ENCODE measurements at regions not wholly inside any gene's neighbourhood (a gene's known extent, or its start where the extent isn't known, plus 50 kb on each side); places are given as distances from the start of the nearest gene placed in this dataset.

- intact Hi-C loops (cut with micrococcal nuclease): no loop called here
- DNase-seq (peak; percentile 20), ATAC-seq (no peak)
Measured at GRCh38 chr7:431041-431440, 88.6 kb downstream of the PDGFA start.

DNA sequence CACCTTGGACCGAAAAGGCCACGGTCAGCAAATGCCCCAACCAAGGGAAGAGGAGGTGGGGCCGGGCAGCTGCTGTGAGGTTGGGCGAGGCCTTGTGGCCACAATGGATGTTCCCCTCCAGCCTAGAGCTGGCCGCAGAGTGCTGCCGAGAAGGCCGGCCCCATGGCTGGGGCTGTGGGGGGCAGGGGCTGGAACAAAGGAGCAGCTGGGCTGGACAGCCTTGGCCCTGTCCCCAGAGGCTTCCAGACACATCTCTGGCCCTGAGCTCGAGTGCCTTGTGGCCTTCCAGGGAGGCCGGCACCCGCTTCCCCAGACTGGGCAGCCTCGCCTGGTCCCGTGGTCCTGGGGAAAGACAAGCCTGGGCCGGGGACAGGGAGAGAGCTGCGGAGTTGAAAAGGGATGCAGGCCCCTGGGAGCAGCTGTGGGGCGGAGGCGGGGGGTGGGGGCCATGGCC lies 88.0 kb downstream of the PDGFA start:
- no peak for ATAC-seq
- DNase-seq: peak; percentile 21
- intact Hi-C loops (cut with micrococcal nuclease): no loop called here

- ATAC-seq (no peak), DNase-seq (peak; percentile 23)
- intact Hi-C loops (cut with micrococcal nuclease): no loop called here
Measured at GRCh38 chr7:432256-432655, 87.4 kb downstream of the PDGFA start.

DNA sequence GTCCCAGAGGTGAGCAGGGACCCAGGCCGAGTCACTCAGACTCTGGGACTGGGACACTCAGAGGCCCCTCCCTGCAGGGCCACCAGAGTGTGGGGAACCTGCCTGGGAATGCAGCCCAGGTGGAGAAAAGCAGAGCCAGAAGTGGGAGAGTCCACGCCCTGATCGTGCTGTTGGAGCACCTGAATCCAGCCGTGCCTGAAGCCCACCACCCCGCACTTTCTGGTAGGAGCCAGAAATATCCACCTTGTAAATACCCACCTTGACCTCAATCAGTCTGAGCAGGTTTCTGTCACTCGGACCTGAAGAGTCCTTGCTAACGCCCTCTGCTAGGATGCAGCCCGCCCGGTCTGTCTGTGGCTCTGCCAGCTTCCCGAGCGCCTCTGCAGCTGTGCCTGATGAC lies 86.7 kb downstream of the PDGFA start:
- ATAC-seq (no peak), DNase-seq (no peak)
- intact Hi-C loops (cut with micrococcal nuclease): no loop called here

DNA sequence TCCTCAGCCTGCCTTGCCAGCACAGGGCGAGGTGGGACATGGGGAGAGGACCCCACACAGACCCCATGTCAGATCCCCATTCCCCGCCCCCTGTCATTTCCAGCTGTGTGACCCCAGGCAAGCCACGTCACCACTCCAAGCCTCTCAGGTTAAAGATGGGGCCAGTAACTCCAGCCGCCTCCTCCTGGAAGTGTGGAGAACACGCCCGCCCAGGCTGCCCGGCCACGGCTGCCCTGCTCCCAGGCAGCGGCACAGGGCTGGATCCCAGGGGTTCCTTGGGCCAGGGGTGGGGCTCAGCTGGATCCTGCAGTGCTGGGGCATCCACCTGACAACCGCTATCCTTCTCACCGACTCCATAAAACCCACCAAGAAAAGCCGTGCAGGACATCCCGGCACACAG lies 86.1 kb downstream of the PDGFA start:
- intact Hi-C loops (cut with micrococcal nuclease): no loop called here
- DNase-seq (no peak), ATAC-seq (no peak)

DNA sequence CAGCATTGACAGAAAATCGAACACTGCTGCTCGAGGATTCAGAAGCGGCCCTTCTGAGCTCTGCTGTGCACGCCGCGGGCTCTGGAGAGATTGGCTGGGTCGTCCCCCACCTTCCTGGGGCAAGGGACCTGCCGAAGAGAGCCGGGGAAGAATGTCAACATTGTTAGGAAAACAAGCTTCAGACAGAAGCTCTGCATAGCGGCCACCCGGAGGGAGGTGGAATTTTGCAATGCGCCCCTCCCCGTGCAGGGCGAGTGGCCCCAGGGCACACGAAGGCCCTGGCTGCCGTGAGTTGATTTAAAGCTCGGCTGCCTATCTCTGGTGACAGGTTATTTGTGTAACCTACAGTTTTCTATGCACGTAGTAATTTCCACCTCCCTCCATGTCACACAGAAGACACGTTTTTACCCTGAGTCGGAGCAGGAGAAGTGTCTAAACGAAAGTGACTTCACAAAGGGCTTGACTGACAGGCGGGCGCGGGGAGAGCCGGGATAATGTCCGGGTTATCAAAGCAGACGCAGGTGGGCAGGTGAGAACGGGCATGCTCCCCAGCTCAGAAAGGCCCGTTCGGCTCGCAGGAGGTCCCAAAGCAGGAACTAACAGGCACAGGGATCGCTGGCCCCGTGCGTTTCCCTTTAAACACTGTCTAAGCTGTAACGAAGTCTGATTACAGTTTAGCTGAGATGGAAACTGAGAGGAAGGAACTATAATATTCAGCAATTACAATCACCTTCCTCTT lies 84.6 kb downstream of the PDGFA start:
- intact Hi-C loops (cut with micrococcal nuclease): no loop called here
- no peak for ATAC-seq

GRCh38 chr7:435630-436366 lies 83.8 kb downstream of the PDGFA start:
- peak; percentile 76 for ATAC-seq
- intact Hi-C loops (cut with micrococcal nuclease): no loop called here
- peak; percentile 66 for DNase-seq

More for the DNA sequence above, 84.6 kb downstream of the PDGFA start:
- DNase-seq: peak; percentile 20

GRCh38 chr7:436367-437128 lies 83.1 kb downstream of the PDGFA start:
- DNase-seq (peak; percentile 23), ATAC-seq (no peak)
- intact Hi-C loops (cut with micrococcal nuclease): no loop called here

- intact Hi-C loops (cut with micrococcal nuclease): no loop called here
- DNase-seq (peak; percentile 16), ATAC-seq (no peak)
Measured at GRCh38 chr7:437329-438251, 82.1 kb downstream of the PDGFA start.

GRCh38 chr7:438361-438760 lies 81.3 kb downstream of the PDGFA start:
- DNase-seq: peak; percentile 30
- intact Hi-C loops (cut with micrococcal nuclease): no loop called here
- no peak for ATAC-seq

- DNase-seq (peak; percentile 19), ATAC-seq (no peak)
- intact Hi-C loops (cut with micrococcal nuclease): no loop called here
Measured at GRCh38 chr7:438916-439315, 80.7 kb downstream of the PDGFA start.

DNA sequence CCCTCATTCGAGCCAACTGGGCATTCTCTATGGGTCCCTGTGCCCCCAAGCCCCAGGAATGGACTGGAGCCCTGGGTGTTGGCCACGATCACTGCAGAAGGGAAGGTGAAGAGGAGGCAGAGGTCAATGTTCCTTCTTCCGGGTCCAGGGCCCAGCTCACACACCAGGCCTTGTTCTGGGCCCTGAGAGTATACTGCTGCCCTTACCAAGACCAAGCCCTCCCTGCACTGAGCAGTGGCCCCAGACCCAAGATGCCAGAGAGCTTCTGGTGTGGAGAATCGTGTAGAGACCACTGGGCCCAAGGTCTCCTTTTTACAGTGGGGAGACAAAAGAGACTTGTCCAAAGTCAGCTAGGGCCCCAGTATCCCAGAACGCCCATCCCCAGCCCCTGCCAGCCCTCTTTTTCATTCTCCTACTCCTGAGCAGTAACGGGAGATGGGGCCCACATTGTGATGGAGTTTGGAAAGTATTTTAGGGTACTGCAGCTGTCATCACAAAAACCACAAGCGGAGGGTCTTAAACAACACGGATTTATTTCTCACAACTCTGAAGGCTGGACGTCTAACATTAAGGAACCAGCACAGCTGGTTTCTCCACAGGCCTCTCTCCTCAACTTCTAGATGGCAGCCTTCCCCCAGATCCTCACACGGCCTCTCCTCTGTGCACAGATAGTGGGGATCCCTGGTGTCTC lies 79.4 kb downstream of the PDGFA start:
- intact Hi-C loops (cut with micrococcal nuclease): no loop called here
- ATAC-seq: no peak

DNA sequence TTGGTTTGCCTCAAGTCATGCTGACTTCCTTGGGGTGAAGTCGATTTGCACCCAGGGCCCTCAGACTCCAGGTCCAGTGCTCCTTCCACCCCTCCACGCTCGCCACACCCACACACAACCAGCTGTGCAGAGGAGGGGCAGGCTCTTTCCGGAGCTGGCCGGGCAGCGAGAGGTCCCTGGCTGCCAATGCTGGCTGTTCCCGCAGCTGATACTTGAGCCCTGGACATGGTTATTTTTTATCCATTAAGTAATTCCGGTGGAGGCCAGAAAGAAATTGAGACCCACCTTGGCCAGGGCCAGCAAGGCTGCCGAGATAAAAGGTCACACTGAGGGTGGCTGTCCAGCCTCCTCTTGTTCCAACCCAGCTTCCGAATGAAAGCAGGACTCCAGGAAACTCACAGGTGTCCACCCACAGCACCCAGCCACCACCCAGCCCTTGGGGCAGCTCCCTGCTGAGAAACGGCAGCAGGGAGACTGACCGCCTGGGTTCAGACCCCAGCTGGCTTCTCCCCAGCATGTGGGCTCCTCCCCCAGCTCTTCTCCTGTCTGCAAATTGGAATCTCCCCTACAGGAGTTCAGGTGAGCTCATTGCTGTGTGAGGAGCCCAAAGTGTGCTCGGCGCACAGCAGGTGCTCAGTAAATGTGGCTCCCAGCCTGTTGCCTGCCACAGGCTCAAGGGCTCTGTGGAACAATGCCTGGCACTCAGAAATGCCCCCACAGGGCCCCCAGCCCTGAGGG lies 77.8 kb downstream of the PDGFA start:
- DNase-seq (peak; percentile 18), ATAC-seq (no peak)
- intact Hi-C loops (cut with micrococcal nuclease): no loop called here

More for the DNA sequence above, 79.4 kb downstream of the PDGFA start:
- DNase-seq: no peak

GRCh38 chr7:442457-442856 lies 77.2 kb downstream of the PDGFA start:
- no peak for DNase-seq
- ATAC-seq: no peak
- intact Hi-C loops (cut with micrococcal nuclease): no loop called here

- intact Hi-C loops (cut with micrococcal nuclease): no loop called here
- DNase-seq: no peak
- ATAC-seq: no peak
Measured at GRCh38 chr7:443279-443833, 76.3 kb downstream of the PDGFA start.

- ATAC-seq (no peak), DNase-seq (no peak)
- intact Hi-C loops (cut with micrococcal nuclease): no loop called here
Measured at GRCh38 chr7:444606-445005, 75.0 kb downstream of the PDGFA start.

DNA sequence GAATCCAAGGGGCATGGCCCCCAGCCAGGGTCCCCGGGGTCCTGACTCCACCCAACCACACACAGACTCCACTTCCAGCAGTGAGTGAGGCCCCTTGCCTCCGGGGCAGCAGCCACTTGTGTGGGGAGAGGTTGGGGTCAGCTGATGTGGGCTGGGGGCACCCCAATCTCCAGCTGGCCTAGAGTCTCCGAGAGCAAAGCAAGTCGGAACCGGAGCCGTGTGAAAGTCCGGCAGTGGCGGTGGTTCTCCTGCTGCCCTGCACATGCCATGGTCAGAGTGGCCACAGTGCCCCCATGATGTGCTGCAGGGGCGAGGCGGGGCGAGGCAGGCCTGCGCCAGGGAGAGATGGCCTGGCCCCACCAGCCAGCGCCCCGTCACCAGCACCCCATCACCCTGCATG lies 74.6 kb downstream of the PDGFA start:
- ATAC-seq: no peak
- no peak for DNase-seq
- intact Hi-C loops (cut with micrococcal nuclease): no loop called here
